Fibroblast of mammary gland (primary cell): ENCODE measurements at regions not wholly inside any gene's neighbourhood (a gene's known extent, or its start where the extent isn't known, plus 50 kb on each side); places are given as distances from the start of the nearest gene placed in this dataset.

ENCODE experiments used
- DNase-seq: peaks from one replicate; pipeline ENCODE4 v3.0.0-alpha.2; 2010; ENCODE audit warnings: low read depth
- H3K4me3 ChIP-seq: 2 replicates; pipeline ENCODE4 v1.5.1; 2011; ENCODE audit warnings: low read depth, mild to moderate bottlenecking, low read length, moderate library complexity; ENCODE audit not compliant: control insufficient read depth
- TF ChIP-seq, protein P1 (sequence below): conservative IDR thresholded peaks from 2 replicates; pipeline ENCODE4 v1.5.1; 2011; ENCODE audit warnings: low read depth, low read length, inconsistent platforms; ENCODE audit not compliant: control insufficient read depth, insufficient read depth

- TF ChIP-seq, protein P1, sequence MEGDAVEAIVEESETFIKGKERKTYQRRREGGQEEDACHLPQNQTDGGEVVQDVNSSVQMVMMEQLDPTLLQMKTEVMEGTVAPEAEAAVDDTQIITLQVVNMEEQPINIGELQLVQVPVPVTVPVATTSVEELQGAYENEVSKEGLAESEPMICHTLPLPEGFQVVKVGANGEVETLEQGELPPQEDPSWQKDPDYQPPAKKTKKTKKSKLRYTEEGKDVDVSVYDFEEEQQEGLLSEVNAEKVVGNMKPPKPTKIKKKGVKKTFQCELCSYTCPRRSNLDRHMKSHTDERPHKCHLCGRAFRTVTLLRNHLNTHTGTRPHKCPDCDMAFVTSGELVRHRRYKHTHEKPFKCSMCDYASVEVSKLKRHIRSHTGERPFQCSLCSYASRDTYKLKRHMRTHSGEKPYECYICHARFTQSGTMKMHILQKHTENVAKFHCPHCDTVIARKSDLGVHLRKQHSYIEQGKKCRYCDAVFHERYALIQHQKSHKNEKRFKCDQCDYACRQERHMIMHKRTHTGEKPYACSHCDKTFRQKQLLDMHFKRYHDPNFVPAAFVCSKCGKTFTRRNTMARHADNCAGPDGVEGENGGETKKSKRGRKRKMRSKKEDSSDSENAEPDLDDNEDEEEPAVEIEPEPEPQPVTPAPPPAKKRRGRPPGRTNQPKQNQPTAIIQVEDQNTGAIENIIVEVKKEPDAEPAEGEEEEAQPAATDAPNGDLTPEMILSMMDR: no peak
- H3K4me3 ChIP-seq: no peak overlapping the region
- no peak for DNase-seq
Observed at GRCh38 chr12:28079539-28079938, 107.0 kb upstream of the PTHLH start.

GRCh38 chr12:28082096-28082495, 108.2 kb upstream of the CCDC91 start:
- TF ChIP-seq, protein P1: no peak
- peak; percentile 78 for DNase-seq
- H3K4me3 ChIP-seq: no peak overlapping the region

DNA sequence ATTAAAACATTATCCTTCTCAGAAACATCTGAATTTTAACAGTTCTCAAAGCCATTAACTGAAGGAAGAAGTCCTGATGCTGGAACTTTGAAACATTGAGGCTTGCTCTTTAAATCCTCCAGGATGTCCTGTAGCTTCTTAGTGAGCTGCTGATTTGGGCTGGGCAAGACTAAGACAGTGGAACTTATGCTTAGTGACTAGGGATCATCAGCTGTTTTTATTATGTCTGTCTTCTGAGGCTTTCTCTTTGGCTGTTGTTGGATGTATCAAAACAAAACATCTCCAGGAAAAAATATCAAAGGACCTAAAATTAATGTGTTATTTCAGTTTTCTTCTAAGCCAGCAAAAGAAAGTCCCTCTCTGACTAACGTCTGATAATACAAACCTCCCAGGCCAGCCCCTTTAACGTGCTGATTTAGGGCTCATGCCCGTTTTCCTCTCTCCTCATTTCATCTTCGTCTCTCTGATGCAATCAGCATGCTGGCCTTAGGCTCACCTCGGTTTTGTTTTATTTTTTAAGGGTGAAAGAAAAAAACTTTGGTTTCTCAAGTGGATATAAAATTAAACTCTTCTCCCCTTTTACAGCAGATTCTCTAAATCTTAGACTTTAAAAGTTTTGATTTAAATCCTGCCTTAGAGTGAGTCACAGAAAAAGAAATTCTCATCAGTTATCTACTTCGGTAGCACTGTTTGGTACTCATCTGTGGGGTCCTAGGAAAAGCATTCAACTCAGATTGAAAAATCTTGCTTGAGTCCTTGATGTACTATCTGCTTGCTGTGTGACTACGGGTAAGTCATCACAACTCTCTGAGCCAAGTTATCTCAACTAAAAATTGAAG, 106.2 kb upstream of the CCDC91 start:
- TF ChIP-seq, protein P1: no peak
- H3K4me3 ChIP-seq: no peak overlapping the region
- DNase-seq: peak; percentile 48

DNA sequence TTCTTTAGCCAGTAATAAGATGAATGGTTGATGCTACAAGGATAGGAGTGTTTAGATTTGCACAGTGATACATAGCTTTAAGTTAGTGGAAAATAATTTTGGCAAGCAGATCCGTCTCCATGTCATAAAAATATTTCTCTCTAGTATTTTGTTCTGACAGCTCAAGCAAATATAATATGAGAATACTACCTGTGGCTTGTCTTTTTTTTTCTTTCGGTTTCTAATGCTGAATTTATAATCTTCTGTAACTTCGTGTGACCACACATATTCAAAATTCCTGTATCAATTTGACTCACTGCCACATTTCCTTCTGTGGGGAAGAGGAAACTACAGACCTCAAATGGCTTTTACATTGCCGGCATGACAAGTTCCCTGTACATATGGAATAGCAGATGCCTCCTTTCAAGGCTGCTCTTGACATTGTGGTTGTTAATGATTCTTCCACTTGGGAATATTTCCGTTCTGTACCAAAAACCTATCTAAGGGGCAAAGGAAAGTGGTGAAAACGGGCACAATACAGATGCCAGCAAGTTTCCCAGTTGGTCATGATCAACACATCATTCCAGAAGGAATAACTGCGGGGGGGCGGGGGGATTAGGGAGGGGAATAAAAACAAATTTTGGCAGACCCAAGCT, 103.6 kb upstream of the CCDC91 start:
- no peak for DNase-seq
- TF ChIP-seq, protein P1: no peak
- H3K4me3 ChIP-seq: no peak overlapping the region

GRCh38 chr12:28088566-28089272, 101.5 kb upstream of the CCDC91 start:
- DNase-seq: no peak

DNA sequence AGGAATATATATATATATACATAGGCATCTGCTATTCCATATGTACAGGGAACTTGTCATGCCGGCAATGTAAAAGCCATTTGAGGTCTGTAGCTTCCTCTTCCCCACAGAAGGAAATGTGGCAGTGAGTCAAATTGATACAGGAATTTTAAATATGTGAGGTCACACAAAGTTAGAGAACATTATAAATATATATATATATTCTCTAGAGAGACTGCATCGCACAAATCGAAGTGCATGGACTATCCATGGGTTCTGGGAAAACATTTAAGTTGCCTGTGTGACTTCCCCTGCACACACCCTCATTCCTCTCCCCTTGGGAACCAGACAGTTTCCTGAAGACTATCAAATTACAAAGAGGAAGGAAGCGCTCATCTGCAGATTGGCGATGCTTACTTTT, 100.9 kb upstream of the CCDC91 start:
- DNase-seq: peak; percentile 52
- no peak overlapping the region for H3K4me3 ChIP-seq
- TF ChIP-seq, protein P1: no peak

More at GRCh38 chr12:28088566-28089272, 101.5 kb upstream of the CCDC91 start:
- H3K4me3 ChIP-seq: no peak overlapping the region
- TF ChIP-seq, protein P1: no peak
